ENCODE measurements at regions not wholly inside any gene's neighbourhood (a gene's known extent, or its start where the extent isn't known, plus 50 kb on each side); places are given as distances from the start of the nearest gene placed in this dataset.
"Not testable (repeated sequence)": the region's sequence is repeated elsewhere in the genome, so short reads cannot be mapped to it uniquely, and the experiment has no call there.

- ATAC-seq (ENCODE audit: low read depth) (no peak), DNase-seq (ENCODE audit: low spot score in 2 of 2) (no peak)
- Mint-ChIP-seq H3K27ac (no peak overlapping the region), H3K27me3 (no peaks in the 10 kb centered on the region), H3K36me3 (no peaks in the 10 kb centered on the region), H3K4me1 (no peaks in the 10 kb centered on the region), H3K9me3 (no peaks in the 10 kb centered on the region), H3K4me3 (no peak overlapping the region)
Observed at GRCh38 chr13:83452292-83452950, 429.9 kb downstream of the SLITRK1 start.

DNA sequence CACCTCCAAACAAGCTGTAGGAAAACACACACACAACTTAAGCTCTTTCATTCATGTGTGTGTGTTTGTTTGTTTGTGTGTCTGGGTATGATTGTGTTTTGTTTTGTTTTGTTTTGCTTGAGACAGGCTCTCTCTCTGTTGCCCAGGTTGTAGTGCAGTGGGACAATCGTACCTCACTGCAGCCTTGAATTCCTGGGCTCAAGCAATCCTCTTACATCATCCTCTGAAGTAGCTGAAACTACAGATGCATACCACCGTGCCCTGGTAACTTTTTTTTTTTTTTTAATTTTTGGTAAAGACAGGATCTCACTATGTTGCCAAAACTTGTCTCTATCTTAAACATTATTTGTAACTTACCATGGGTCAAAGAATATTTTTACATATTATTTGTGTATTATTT, 431.7 kb downstream of the SLITRK1 start:
- H3K36me3 Mint-ChIP-seq, result no peaks in the 10 kb centered on the region
- H3K9me3 Mint-ChIP-seq, result peaks cover 4% of the 10 kb centered on the region
- no peak overlapping the region for H3K4me3 Mint-ChIP-seq
- DNase-seq (ENCODE audit: low spot score in 2 of 2), result no peak
- H3K27ac Mint-ChIP-seq, result no peak overlapping the region
- no peaks in the 10 kb centered on the region for H3K27me3 Mint-ChIP-seq
- H3K4me1 Mint-ChIP-seq, result no peaks in the 10 kb centered on the region
- ATAC-seq (ENCODE audit: low read depth), result no peak

- no peak for DNase-seq (ENCODE audit: low spot score in 2 of 2)
- Mint-ChIP-seq H3K36me3 (no peaks in the 10 kb centered on the region), H3K4me1 (no peaks in the 10 kb centered on the region), H3K27me3 (no peaks in the 10 kb centered on the region), H3K9me3 (peaks cover 6% of the 10 kb centered on the region), H3K4me3 (no peak overlapping the region), H3K27ac (no peak overlapping the region)
- no peak for ATAC-seq (ENCODE audit: low read depth)
Observed at GRCh38 chr13:83449668-83450395, 432.4 kb downstream of the SLITRK1 start.

- H3K27me3 Mint-ChIP-seq, result no peaks in the 10 kb centered on the region
- no peaks in the 10 kb centered on the region for H3K4me1 Mint-ChIP-seq
- no peak overlapping the region for H3K4me3 Mint-ChIP-seq
- DNase-seq (ENCODE audit: low spot score in 2 of 2), result no peak
- ATAC-seq (ENCODE audit: low read depth), result no peak
- H3K36me3 Mint-ChIP-seq, result no peaks in the 10 kb centered on the region
- H3K9me3 Mint-ChIP-seq, result peaks cover 7% of the 10 kb centered on the region
- no peak overlapping the region for H3K27ac Mint-ChIP-seq
Observed at GRCh38 chr13:83440465-83440864, 441.8 kb downstream of the SLITRK1 start.

DNA sequence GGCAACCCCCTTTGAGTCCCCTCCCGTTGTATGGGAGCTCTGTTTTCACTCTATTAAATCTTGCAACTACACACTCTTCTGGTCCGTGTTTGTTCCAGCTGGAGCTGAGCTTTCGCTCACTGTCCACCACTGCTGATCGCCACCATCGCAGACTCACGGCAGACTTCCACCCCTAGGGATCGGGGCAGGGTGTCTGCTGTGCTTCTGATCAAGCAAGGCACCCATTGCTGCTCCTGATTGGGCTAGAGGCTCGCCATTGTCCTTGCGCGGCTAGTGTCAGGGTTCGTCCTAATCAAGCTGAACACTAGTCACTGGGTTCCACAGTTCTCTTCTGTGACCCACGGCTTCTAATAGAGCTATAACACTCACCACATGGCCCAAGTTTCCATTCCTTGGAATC, 442.8 kb downstream of the SLITRK1 start:
- not testable (repeated sequence) for DNase-seq (ENCODE audit: low spot score in 2 of 2); H3K36me3 Mint-ChIP-seq; ATAC-seq (ENCODE audit: low read depth); H3K9me3 Mint-ChIP-seq; H3K4me1 Mint-ChIP-seq; H3K27ac Mint-ChIP-seq; H3K27me3 Mint-ChIP-seq; H3K4me3 Mint-ChIP-seq

GRCh38 chr13:83423861-83424260, 458.4 kb downstream of the SLITRK1 start:
- H3K27ac Mint-ChIP-seq, result no peak overlapping the region
- no peaks in the 10 kb centered on the region for H3K4me1 Mint-ChIP-seq
- no peak for ATAC-seq (ENCODE audit: low read depth)

GRCh38 chr13:83423381-83423780, 458.9 kb downstream of the SLITRK1 start:
- no peak for DNase-seq (ENCODE audit: low spot score in 2 of 2)
- Mint-ChIP-seq H3K27ac (no peak overlapping the region), H3K27me3 (no peaks in the 10 kb centered on the region), H3K4me1 (no peaks in the 10 kb centered on the region), H3K9me3 (peaks cover 10% of the 10 kb centered on the region), H3K36me3 (no peaks in the 10 kb centered on the region), H3K4me3 (no peak overlapping the region)
- ATAC-seq (ENCODE audit: low read depth), result no peak

More at GRCh38 chr13:83423861-83424260, 458.4 kb downstream of the SLITRK1 start:
- H3K27me3 Mint-ChIP-seq, result no peaks in the 10 kb centered on the region
- H3K4me3 Mint-ChIP-seq, result no peak overlapping the region
- DNase-seq (ENCODE audit: low spot score in 2 of 2), result no peak
- H3K9me3 Mint-ChIP-seq, result peaks cover 10% of the 10 kb centered on the region
- H3K36me3 Mint-ChIP-seq, result no peaks in the 10 kb centered on the region

GRCh38 chr13:83414393-83414792, 467.9 kb downstream of the SLITRK1 start:
- no peak for ATAC-seq (ENCODE audit: low read depth)

GRCh38 chr13:83386609-83387008, 495.7 kb downstream of the SLITRK1 start:
- no peak for DNase-seq (ENCODE audit: low spot score in 2 of 2)
- Mint-ChIP-seq H3K9me3 (peaks cover 5% of the 10 kb centered on the region), H3K27me3 (no peaks in the 10 kb centered on the region), H3K27ac (no peak overlapping the region), H3K36me3 (no peaks in the 10 kb centered on the region), H3K4me1 (no peaks in the 10 kb centered on the region), H3K4me3 (no peak overlapping the region)
- ATAC-seq (ENCODE audit: low read depth), result no peak

More at GRCh38 chr13:83414393-83414792, 467.9 kb downstream of the SLITRK1 start:
- no peaks in the 10 kb centered on the region for H3K27me3 Mint-ChIP-seq
- H3K4me1 Mint-ChIP-seq, result no peaks in the 10 kb centered on the region
- DNase-seq (ENCODE audit: low spot score in 2 of 2), result no peak
- H3K36me3 Mint-ChIP-seq, result no peaks in the 10 kb centered on the region
- H3K4me3 Mint-ChIP-seq, result no peak overlapping the region
- H3K27ac Mint-ChIP-seq, result no peak overlapping the region
- peaks cover 5% of the 10 kb centered on the region for H3K9me3 Mint-ChIP-seq

- Mint-ChIP-seq H3K9me3 (no peaks in the 10 kb centered on the region), H3K27me3 (no peaks in the 10 kb centered on the region), H3K27ac (no peak overlapping the region), H3K4me1 (no peaks in the 10 kb centered on the region), H3K36me3 (no peaks in the 10 kb centered on the region), H3K4me3 (no peak overlapping the region)
- DNase-seq (ENCODE audit: low spot score in 2 of 2) (no peak), ATAC-seq (ENCODE audit: low read depth) (no peak)
Observed at GRCh38 chr13:83378908-83379307, 503.4 kb downstream of the SLITRK1 start.

DNA sequence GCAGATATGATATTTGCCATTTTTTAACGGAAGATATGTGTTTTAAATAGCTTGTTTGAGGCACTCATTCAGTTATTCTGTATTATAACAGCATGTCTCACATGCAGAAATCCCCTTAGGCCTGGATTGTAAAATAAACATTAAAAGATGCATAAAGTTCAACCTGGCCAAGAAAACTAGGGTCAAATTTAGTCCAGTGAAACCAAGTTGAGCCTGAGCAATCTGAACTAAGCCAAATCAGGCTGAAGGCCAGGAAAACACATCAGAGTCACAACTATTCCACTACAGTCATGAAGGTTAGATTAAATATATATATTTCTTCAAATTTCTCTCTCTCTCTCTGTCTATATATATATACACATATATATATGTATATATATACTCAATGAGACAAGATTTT, 504.8 kb downstream of the SLITRK1 start:
- H3K36me3 Mint-ChIP-seq, result no peaks in the 10 kb centered on the region
- no peak overlapping the region for H3K4me3 Mint-ChIP-seq
- no peaks in the 10 kb centered on the region for H3K4me1 Mint-ChIP-seq
- no peaks in the 10 kb centered on the region for H3K27me3 Mint-ChIP-seq
- no peak for ATAC-seq (ENCODE audit: low read depth)
- H3K27ac Mint-ChIP-seq, result no peak overlapping the region
- no peak for DNase-seq (ENCODE audit: low spot score in 2 of 2)
- peaks cover 3% of the 10 kb centered on the region for H3K9me3 Mint-ChIP-seq

GRCh38 chr13:83372786-83373185, 509.5 kb downstream of the SLITRK1 start:
- Mint-ChIP-seq H3K4me1 (no peaks in the 10 kb centered on the region), H3K9me3 (peaks cover 5% of the 10 kb centered on the region), H3K36me3 (no peaks in the 10 kb centered on the region), H3K27ac (no peak overlapping the region), H3K4me3 (no peak overlapping the region), H3K27me3 (no peaks in the 10 kb centered on the region)
- no peak for ATAC-seq (ENCODE audit: low read depth)
- DNase-seq (ENCODE audit: low spot score in 2 of 2), result no peak

DNA sequence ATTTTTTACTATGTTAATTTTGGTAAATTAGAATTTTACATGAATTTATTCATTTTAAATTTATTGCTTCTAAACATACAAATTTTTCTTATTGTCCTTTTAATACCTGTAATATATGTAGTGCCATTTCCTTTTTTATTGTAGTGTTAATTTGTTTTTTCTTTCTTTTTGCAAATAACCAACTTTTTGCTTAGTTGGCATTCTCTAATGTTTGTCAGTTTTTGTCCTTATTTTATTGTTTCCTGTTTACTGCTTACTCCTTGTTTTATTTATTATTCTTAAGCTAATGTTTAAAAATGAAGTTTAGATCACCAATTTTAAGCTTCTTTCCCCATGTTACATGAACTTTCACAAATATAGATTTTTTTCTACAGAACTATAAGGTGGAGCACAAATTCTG, 516.6 kb downstream of the SLITRK1 start:
- ATAC-seq (ENCODE audit: low read depth), result no peak
- no peaks in the 10 kb centered on the region for H3K4me1 Mint-ChIP-seq
- H3K36me3 Mint-ChIP-seq, result no peaks in the 10 kb centered on the region
- no peaks in the 10 kb centered on the region for H3K27me3 Mint-ChIP-seq
- DNase-seq (ENCODE audit: low spot score in 2 of 2), result no peak
- no peak overlapping the region for H3K4me3 Mint-ChIP-seq
- peaks cover 4% of the 10 kb centered on the region for H3K9me3 Mint-ChIP-seq
- no peak overlapping the region for H3K27ac Mint-ChIP-seq

DNA sequence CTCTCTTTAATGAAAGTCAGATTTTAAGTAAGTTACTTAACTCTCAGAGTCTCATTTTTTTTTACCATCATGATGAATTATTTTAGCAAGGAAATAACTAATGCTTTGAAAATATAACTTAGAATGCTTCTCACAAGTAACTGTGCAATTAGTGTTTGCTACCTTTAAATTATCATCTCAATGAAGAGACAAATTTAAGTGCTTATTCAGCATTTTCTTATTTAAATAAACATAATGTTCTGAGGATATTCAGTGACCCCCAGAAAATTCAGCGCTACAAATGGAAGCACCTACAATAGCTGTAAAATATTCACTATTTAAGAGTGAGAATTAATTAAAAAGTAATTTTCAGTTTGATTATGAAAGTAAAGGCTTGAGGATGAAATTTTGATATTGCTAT, 527.2 kb downstream of the SLITRK1 start:
- no peaks in the 10 kb centered on the region for H3K36me3 Mint-ChIP-seq
- ATAC-seq (ENCODE audit: low read depth) (no peak), DNase-seq (ENCODE audit: low spot score in 2 of 2) (no peak)
- no peaks in the 10 kb centered on the region for H3K4me1 Mint-ChIP-seq
- no peak overlapping the region for H3K27ac Mint-ChIP-seq
- peaks cover 7% of the 10 kb centered on the region for H3K9me3 Mint-ChIP-seq
- H3K27me3 Mint-ChIP-seq, result no peaks in the 10 kb centered on the region
- H3K4me3 Mint-ChIP-seq, result no peak overlapping the region

- Mint-ChIP-seq H3K27me3 (no peaks in the 10 kb centered on the region), H3K4me1 (no peaks in the 10 kb centered on the region), H3K9me3 (peaks cover 8% of the 10 kb centered on the region), H3K27ac (no peak overlapping the region), H3K4me3 (no peak overlapping the region), H3K36me3 (no peaks in the 10 kb centered on the region)
- ATAC-seq (ENCODE audit: low read depth) (no peak), DNase-seq (ENCODE audit: low spot score in 2 of 2) (no peak)
Observed at GRCh38 chr13:83352391-83352790, 529.9 kb downstream of the SLITRK1 start.

All from memory B cell (primary cell).